NCI-H1694 (cell line): ENCODE measurements at regions not wholly inside any gene's neighbourhood (a gene's known extent, or its start where the extent isn't known, plus 50 kb on each side); places are given as distances from the start of the nearest gene placed in this dataset.

ENCODE experiments used
- DNase-seq: peaks from one replicate; lab custom pipeline; 2025; lab: John Stamatoyannopoulos, UW

DNA sequence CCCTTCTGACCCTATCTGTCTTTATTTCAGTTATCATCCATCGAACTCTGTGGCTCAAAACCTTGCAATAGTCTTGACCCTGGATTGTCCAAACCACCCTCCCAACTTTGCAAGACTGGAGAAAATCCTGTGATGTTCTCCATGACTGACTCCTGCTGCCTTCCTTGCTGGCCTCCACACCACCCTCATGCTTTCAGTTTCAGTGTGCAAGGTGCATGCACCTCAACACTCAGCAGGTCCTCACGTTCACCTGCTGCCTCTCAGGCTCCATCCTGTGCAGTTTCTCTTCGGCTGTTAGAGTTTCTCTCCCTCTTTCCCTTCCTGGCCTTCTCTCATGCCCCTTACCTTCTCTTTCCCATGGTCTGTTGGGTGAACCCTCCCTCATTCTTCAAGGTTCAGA is 59.4 kb upstream of the ASIC2 start:
- no peak for DNase-seq

DNA sequence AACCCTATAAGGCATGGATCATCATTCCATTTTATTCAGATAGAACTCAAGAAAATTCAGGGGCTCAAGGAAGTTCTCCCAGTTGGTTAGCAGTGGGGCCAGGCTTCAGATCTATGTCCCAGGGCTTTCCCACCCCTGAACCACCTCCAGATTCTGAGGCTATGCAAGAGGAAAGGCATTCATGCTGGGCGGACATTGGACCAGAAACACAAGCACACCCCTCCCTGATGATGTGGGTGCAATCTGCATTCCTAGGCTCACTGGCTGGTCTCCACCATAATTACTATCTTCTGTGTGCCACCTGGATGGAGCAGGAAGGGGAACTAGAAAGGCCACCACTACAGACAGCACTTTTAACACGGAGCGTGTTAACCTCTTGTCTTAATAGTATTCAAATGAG is 63.2 kb upstream of the ASIC2 start:
- DNase-seq = no peak

DNA sequence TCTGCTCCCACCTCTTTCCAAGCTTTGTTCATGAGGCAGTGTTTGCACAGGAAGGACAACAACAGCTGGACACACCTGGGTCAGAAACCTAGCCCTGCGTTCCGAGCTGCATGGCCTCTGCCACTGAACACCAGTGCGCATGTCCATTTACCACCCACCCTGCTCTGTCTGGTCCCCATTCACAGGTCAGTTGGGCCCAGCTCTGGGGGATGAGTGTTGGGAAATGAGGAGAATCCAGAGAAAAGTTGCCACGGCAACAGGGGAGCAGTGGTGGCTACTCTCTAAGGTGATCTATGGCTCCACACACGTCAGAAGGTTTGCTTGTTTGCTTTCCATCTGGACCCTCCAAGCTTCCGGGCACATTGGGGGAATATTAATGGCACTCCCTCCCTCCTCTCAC is 70.4 kb upstream of the ASIC2 start:
- DNase-seq = no peak

DNA sequence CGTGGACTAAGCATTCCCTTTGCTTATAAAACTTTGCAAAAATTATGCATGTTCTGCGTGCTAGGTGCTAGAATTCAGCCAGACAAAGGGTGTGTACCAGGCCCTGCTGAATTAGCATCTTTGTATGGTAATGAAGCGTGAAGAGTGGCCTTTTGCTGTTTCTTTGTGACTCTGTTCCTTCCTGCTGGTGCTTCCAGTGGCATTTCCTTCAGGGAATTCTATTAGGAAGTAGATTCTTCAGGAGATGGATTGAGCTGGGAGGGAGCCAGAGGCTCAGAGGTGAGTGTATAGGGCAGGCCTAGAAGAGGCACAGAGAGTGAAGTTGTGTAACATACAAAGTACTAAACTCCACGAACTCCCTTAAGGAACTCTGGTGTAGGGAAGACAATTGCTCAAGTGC is 73.9 kb upstream of the ASIC2 start:
- DNase-seq = no peak

- DNase-seq = no peak
These were observed 76.1 kb upstream of the ASIC2 start for GRCh38 chr17:33369149-33369548.

DNA sequence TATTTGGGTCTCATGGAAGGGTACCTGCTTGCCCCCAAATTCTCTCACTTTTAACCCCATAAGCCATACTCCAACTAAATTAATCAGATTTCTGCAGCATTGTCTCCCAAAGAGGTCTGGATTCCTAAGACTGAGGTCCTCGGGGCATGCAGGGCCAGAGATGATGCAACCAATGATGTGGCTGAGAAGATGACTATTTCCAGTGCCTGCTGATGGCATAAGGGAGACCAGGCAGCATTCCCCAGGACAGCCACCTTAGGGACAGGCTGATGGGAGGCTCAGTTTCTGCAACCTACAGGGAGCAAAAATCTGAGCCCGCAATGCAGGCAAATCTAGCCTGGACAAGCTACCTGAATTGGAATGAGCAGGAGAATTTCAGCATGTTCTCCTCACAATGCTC is 76.8 kb upstream of the ASIC2 start:
- no peak for DNase-seq

GRCh38 chr17:33370401-33370800 is 77.3 kb upstream of the ASIC2 start:
- no peak for DNase-seq

GRCh38 chr17:33371377-33371776 is 78.3 kb upstream of the ASIC2 start:
- no peak for DNase-seq

DNA sequence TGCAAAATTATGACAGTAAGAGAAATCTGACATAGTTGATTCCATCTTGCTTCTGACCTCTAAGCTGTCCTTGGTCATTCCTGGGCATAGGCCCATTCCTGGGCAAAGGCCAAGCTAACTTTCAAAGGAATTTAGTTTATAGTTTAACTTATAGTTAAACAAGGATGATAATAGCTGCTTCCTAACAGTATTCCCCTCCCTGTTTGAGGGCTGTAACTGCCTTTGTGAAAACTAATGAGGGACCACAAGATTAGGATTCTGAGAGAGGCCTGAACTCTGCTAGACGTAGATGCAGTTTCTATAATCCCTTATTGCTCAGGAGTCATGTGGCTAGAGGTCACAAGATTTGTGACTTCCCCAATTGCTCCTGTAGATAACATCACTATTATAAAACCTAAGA is 80.2 kb upstream of the ASIC2 start:
- no peak for DNase-seq

GRCh38 chr17:33375103-33375502 is 82.0 kb upstream of the ASIC2 start:
- no peak for DNase-seq

DNA sequence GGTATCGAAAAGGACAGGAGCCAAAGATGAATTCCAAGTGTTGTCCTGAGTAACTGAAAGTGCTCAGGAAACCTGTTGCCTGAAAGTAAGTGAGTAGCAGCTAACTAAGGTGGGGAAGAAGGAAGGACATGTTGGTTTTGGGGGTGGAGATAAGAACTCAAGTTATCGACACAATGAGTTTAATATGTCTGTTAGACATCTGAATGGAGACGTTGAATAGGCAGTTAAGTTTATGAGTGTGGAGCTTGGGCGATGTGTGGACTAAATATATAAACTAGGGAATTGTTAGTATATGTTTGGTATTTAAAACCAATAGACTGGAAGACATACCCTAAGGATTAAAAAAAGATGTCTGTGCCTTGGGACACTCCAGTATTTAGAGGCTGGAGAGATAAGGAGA is 82.7 kb upstream of the ASIC2 start:
- DNase-seq = no peak

- DNase-seq = no peak
These were observed 84.9 kb upstream of the ASIC2 start for GRCh38 chr17:33377837-33378595.

- DNase-seq = no peak
These were observed 88.1 kb upstream of the ASIC2 start for GRCh38 chr17:33381201-33381600.

- DNase-seq = no peak
These were observed 90.5 kb upstream of the ASIC2 start for GRCh38 chr17:33383488-33384023.

DNA sequence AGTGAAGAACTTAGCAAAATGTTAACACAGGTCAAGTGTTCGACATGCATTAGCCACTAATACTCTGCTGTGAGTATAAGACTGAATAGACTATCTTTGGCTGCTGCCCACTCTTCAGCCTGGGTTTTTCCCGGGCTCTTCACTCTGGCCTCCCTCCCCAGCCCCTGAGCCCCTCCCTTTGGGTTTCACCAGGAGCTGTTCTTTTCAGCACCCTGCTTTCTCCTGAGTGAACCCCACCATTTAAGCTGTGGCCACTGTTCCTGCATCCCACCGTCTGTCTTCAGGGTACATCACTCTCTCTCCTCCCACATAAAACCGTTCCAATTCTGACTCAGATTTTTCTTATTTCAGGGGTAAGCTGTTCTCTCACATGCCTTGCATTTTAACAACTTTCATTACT is 92.0 kb upstream of the ASIC2 start:
- DNase-seq = no peak

DNA sequence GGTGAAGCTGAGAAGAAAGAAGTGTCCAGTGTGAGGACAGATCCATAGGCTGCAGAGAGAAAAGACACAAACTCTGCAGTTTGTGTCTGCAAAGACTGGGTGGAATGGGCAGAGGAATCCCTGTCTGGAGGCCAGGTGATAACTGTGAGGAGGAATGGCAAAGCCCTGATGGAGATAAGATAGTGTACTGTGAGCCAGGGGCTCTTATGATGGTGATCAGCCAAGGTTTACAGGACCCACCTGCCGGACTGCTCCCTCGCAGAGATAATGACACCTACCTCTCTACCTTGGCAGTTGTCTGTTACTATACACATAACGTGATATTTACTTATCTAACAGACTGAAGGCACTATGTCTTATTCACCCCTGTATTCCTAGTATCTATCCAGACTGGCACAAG is 92.6 kb upstream of the ASIC2 start:
- DNase-seq = no peak

DNA sequence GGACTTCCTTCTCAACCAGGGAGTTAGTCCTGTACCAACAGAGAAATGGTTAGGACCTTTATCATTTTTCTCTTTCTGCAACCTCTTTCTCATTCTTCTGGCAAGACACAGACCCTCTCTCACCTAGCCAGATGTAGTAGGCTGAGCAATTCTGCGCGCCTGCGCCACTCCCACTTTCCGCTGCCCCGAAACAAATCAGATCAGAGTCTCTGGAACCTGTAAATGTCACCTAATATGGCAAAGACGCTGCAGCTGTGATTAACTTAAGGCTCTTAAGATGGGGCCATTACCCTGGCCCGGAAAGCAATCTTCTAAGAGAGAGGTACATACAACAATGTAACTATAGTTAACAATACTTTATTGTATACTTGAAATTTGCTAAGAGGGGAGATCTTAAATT is 94.3 kb upstream of the ASIC2 start:
- no peak for DNase-seq

- no peak for DNase-seq
These were observed 96.5 kb upstream of the ASIC2 start for GRCh38 chr17:33389504-33390135.

- DNase-seq = no peak
These were observed 97.5 kb upstream of the ASIC2 start for GRCh38 chr17:33390479-33391176.

DNA sequence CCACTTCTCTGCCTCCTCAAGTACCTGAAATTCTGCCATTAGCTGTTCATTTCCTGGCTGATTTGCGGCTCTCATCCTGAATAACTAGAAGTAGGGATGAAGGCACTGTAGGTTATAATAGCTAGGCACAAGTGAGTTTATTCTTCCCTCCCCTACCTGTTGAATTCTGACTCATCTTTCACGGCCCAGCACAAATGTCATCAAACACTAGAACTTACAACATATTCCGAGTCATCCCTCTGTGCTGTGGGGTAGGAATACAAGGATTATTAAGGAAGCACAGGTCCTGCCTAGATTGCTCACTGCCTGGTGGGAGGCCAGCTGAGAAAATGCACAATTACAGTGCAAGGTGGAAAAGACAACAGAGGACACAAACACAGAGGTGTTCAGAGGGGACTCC is 103.7 kb upstream of the ASIC2 start:
- DNase-seq = no peak

- DNase-seq = no peak
These were observed 105.3 kb upstream of the ASIC2 start for GRCh38 chr17:33398386-33398785.

GRCh38 chr17:33401249-33401648 is 108.2 kb upstream of the ASIC2 start:
- no peak for DNase-seq

- DNase-seq = no peak
These were observed 110.1 kb upstream of the ASIC2 start for GRCh38 chr17:33403194-33403593.
